GM21529 (cell line): ENCODE measurements at regions not wholly inside any gene's neighbourhood (a gene's known extent, or its start where the extent isn't known, plus 50 kb on each side); places are given as distances from the start of the nearest gene placed in this dataset.
"Not testable (repeated sequence)": the region's sequence is repeated elsewhere in the genome, so short reads cannot be mapped to it uniquely, and the experiment has no call there.

Experiments used
- ATAC-seq: cut with Tn5 transposase; IDR thresholded peaks from one replicate; pipeline ENCODE4 v1.9.1; 2021; ENCODE audit not compliant: unreplicated experiment

DNA sequence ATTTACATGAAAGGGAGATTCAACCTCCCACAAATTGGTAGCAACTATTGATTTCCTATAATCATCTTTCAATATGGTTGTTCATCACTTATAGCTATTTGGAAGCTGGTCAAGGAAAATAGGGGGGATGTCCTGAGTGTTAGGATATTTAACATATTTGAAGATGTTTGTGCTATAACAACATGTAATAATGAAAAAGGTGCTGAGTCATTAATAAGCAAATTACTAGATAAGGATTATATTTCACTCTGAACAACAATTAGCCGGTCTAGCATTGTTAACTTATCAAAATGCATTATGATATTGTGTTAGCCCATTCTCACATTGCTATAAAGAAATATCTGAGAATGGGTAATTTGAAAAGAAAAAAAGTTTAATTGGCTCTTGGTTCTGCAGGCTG lies 225.8 kb upstream of the ARPP21 start:
- no peak for ATAC-seq

DNA sequence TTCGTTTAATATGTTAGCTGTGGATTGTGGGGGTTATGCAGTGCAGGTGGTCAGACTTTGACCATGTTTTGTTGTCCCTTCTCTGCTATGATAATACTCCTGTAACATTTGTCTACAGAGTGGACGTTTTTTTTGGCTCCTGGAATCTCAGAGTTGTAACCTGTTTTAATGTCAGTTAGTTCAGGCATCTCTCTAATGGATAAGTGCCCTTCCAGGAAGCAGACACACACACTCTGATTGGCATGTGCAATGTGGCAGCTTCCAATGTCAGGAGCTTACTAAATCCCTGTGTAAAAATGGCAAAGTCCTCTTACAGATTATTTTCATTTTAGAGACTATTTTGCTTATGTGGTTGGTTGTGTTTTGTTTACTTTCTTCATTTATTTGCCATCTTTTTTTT lies 222.2 kb upstream of the ARPP21 start:
- no peak for ATAC-seq

DNA sequence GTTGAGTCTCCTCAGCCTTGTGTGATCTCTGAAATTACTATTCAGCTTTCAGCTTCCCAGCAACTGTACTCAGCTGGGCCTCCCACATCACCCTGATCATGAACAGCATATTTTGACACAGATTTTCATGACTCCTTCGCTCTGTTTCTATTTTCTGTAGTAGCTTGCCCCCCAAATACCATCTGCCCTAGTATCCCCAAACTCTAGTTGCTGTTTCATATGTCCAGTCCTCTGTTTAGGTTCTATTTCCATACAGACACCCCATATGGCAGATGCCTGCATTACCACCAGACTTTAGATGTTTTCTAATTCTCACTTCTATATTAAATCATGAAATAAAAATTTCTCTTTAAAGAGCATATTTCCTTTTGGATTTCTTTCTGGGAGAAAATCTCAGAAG lies 217.2 kb upstream of the ARPP21 start:
- ATAC-seq: no peak

DNA sequence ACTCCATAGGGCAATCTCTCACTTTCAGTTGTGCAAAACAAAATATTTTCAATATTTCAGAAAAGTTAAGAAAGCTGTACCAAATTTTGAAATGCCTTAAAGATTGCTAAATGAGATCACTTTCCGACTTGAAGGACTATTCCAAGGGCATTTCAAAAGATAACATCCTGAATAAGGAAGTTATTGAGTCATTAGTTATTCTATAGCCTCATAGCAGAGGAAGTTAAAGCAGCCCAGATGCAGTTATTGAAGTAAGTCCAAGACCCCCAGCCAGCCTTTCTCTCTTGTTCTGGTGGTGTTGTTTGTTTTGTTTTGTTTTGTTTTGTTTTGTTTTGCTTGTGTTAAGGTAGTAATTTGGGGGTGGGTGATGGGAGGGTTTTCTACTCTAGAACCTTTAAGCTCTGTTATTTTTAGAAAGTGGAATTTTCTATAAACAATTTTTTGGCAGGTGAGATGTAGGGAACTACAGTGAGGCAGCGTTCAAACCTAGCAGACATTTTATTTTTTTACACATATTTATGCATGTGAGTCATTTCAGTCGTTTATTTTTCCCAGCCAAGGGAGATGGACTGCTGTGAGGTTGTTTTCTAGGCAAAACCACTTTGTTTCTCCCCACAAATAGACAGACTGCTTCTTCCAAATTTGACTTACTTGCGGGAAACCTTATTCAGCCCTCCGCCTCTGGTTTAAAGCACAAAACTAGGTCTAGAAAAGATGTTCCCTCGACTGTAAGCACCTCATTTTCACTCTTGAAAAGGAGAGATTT lies 216.3 kb upstream of the ARPP21 start:
- no peak for ATAC-seq

DNA sequence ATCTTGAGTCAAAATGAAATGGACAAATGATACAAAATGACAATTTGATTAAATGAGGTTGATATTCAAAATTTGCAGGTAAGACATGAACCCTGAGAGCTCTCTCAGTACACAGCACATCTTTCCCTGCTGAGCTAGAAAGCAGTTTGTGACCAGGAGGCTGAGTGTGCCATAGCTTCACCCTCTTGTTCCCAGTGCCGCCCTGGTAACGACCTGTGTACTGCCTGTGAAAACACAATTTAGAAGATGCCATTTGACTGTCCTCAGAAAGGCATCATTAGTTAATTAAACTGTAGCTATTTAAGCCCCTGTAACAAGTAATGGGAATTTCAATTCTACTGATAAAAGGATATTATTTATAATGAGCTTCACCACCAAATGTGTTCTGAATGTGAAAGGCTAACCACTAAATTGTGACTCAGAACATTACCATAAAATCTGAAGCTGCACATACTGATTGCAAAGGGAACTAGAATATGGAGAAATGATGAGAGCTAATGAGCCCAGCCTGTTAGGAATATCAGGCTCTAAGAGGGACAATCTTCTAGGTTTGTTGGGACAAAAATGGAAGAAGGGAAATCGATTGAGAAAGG lies 212.9 kb upstream of the ARPP21 start:
- no peak for ATAC-seq

DNA sequence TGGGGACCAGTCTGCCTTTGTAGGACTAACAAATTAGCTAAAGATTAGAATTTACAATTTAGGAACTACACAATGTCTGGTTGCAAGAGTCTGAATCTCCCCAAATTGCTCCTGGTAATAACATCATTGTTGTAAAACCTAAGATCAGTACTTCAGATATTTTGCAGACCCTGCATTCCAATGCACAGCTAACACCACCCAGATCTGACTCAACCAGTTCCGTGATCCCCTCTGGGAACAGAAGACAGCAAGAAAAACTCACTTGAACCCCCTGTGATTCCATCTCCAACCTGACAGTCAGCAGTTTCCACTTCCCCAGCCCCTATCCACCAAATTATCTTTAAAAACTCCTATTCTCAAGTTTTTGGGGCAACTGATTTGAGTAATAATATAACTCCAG lies 201.9 kb upstream of the ARPP21 start:
- no peak for ATAC-seq

DNA sequence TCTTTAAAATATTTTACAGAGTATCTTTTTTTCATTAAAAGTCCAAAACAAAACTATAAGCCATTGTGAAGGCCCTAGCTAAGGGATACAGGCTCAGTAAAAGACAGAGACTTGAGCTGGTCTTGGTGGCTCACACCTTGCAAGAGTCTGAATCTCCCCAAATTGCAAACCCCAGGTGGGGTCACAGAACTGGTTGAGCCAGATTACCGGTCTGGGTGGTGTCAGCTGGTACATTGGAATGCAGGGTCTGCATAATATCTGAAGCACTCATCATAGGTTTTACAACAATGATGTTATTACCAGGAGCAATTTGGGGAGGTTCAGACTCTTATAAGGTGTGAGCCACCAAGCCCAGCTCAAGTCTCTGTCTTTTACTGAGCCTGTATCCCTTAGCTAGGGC lies 201.2 kb upstream of the ARPP21 start:
- ATAC-seq: no peak

DNA sequence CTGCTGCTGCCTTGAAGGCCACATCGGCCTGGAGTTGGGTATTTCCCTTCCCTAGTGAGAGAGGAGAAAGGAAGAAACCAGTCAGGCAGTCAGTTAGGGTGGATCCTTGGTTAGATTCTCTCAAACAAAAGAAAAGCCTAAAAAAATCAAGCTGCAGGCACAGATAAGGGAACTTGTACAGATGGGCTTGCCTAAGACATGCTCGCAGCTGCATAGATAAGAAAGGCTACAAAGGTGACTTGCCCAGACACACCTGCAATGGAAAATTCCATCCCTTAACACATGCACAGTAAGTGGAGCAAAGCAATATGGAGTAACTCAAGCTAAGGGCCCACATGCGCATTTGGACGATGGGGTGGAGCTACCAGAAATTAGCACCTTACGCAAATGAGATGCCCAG lies 199.7 kb upstream of the ARPP21 start:
- ATAC-seq: no peak

DNA sequence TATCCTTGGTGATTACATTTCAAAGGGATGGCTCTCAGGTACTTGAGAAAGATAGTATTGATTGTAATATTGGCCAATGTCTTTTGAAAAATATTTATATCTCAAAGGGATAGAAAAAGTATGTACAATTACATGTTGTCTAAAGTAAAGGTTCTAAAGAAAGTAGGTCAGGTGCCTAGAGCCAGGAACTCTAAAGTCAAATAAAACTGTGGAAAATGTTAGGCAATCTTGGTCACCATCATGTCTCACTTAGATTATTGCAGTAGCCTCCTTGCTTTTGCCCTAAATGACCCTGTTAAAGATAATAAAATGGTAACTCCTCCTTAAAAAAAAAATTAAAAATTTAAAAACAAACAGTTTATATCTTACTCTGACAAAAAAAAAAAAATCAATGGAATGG lies 198.5 kb upstream of the ARPP21 start:
- no peak for ATAC-seq

DNA sequence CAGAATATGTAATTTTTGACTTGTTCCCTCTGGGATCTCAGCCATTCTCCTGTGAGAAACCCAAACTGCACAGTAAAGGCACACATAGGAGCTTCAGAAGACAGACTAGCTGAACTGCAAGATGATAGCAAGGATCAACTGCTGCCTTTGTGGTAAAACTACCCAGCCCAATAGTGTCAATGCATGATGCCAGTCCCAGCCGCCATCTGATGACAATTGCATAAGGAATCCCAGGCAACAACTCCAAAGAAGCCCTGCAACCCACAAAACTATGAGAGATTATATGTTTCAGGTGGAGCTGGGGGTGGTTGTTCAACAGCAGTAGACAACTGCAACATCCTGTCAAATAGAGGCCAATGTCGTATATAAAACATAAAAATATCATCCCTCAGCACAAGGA lies 192.4 kb upstream of the ARPP21 start:
- no peak for ATAC-seq

DNA sequence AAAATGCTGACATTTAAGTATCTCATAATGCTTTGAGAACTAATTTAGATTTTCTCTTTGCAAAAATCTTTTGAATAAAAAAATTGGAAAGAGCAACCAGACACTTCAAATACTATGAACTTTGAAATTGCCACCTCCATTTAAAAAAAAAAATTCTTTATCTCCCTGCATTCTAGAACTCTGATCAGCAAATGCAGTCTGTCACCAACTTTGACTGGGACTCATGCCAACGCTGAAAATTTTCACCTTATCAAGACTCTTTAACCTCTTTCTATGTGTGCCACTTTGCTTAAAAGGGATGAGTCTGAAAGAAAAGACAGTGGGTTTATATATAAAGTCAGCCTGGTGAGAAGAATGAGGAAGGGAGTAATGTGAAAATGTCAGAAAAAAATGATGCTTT lies 191.2 kb upstream of the ARPP21 start:
- no peak for ATAC-seq

DNA sequence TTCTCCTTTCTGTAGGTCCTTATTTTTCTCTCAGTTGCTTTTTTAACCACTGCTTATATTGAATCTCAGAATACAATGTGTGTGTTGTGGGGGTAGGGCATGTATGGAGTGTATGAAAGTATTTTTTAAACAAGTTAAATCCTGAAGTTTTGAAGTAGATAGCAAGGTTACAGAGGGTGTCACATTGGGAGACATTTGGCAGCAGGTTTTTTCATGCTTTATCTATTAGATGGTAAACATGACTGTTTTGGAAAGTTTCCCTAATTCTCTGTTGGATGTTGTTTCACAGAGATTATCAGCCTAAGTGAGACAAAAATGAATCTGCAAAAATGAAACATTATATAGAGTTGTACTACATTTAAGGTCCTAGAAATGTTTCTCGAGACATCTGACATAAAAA lies 190.6 kb upstream of the ARPP21 start:
- no peak for ATAC-seq

DNA sequence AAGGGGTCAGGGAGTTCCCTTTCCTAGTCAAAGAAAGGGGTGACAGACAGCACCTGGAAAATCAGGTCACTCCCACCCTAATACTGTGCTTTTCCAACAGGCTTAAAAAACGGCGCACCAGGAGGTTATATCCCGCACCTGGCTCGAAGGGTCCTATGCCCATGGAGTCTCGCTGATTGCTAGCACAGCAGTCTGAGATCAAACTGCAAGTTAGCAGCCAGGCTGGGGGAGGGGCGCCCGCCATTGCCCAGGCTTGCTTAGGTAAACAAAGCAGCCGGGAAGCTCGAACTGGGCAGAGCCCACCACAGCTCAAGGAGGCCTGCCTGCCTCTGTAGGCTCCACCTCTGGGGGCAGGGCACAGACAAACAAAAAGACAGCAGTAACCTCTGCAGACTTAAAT lies 184.5 kb upstream of the ARPP21 start:
- not testable (repeated sequence) for ATAC-seq

DNA sequence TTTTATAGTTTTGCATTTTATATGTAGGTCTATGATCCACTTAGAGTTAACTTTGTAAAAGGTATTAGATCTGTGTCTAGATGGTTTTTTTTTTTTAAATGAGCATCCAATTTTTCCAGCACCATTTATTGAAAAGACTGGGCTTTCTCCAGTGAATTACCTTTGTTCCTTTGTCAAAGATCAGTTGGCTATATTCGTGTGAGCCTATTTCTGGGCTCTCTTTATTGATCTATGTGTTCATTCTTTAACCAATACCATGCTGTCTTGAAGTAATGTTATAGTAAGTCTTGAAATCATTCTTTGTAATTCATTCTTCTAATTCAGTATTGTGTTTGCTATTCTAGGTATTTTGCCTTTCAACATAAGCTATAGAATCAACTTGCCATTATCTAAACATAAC lies 165.4 kb upstream of the ARPP21 start:
- ATAC-seq: no peak

DNA sequence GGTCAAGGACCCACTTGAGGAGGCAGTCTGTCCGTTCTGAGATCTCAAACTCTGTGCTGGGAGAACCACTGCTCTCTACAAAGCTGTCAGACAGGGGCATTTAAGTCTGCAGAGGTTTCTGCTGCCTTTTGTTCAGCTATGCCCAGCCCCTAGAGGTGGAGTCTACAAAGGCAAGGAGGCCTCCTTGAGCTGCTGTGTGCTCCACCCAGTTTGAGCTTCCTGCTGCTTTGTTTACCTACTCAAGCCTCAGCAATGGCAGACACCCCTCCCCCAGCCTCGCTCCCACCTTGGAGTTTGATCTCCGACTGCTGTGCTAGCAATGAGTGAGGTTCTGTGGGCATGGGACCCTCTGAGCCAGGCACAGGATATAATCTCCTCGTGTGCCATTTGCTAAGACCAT lies 156.8 kb upstream of the ARPP21 start:
- ATAC-seq: not testable (repeated sequence)

DNA sequence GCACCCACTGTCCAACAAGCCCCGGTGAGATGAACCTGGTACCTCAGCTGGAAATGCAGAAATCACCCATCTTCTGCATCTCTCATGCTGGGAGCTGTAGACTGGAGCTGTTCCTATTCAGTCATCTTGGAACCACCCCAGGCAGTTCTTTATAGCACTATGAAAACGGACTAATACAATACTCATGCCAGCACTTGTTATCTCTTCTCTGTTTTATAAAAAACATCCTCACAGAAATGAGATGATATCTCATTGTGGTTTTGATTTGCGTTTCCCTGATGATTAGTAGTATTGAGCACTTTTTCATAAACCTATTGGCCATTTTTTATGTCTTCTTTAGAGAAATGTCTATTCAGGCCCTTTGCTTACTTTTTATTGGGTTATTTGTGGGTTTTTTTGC lies 156.2 kb upstream of the ARPP21 start:
- ATAC-seq: no peak

DNA sequence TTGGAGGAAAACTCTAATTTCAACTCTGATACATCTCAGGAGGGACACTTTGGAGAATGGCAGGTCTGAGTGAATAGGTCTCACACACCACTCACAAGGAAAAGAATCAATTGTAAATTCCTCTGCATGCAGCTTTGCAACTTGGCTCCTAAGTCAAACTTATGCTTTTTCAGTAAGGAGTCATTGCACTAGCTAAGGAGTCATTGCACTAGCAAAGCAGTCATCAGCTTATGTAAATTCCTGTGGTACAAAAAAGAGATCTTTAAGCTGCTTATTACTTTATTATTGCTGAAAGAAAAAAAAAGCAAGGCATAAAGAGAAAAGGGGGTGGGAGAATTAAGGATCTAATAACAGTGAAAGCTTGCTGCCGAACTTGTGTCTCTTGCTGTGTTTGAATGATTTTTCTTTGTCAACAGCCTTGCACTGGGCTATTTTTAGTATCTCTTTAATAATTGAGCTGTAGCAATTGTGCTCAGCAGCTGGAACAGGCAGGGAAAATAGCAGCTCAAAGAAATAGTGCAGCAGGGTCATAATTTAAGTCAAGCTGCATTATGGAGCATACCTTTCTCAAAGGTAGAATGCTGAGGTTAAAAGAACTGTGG lies 154.3 kb upstream of the ARPP21 start:
- ATAC-seq: no peak

DNA sequence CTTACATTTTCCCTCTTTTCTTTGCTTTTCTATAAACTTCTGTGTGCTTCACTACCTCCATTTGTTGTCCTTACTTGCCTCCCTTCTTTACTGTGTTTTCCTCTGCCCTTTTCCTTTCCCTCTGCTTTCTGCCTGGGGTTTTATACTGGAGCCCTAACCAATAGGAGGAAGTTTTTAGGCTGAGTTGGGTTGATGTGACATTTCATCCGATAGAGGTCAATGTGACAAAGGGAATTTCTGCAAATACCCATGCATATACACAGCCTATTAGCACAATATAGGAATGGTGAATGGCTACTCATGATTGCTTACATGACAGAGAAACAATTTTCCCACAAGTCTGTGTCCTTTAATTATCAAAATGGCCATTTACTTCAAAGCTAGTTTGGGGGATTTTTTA lies 153.0 kb upstream of the ARPP21 start:
- no peak for ATAC-seq

DNA sequence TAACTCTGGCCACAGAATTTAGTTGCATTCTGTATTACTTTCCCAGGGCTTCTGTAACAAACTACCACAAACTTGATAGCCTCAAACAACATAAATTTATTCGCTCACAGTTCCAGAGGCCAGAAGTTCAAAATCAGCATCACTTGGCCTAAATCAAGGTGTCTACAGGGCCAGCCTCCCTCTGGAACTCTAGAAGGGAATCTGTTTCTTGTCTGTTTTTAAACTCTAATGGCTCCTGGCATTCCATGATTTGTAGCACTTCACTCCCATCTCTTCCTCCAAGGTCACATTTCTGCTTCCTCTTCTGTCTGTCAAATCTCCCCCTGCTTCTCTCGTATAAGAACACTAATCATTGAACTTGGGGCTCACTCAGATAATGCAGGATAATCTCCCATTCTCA lies 151.9 kb upstream of the ARPP21 start:
- ATAC-seq: no peak

DNA sequence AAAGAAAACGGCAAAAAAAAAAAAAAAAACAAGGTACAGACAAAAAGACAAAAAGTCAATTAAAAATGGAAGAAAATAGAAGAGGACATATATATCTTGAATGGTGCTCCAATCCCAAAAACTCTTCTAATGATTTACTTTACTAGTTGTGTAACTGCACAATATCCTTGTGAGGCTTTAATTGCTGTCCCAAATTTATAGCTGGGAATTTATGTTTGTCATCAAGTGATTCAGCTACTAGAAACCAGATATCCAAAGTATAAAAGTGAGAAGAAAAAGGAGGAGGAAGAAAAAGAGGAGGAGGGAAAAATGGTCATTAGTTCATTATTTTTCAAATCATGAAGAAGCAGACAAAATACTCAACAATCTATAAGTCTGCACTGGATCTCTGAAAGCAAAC lies 150.8 kb upstream of the ARPP21 start:
- no peak for ATAC-seq

DNA sequence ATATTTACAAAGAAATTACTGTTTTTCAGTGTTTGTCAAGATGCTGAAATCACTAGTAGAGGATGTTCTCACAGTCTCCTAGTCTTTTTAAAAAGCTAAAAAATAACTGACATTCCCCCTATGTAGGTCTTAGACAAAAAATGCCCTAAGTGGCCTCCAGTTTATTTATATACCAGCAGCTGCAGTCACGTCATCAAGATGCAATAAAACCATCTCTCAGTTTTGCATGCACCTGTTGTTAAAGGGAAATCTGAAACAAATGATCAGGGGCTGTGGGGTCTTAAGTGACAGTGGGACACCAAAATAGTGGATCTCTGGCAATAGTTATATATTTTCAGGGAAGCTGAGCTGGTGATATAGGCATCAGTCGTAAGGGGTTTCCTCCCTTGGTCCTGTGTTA lies 146.5 kb upstream of the ARPP21 start:
- ATAC-seq: no peak

DNA sequence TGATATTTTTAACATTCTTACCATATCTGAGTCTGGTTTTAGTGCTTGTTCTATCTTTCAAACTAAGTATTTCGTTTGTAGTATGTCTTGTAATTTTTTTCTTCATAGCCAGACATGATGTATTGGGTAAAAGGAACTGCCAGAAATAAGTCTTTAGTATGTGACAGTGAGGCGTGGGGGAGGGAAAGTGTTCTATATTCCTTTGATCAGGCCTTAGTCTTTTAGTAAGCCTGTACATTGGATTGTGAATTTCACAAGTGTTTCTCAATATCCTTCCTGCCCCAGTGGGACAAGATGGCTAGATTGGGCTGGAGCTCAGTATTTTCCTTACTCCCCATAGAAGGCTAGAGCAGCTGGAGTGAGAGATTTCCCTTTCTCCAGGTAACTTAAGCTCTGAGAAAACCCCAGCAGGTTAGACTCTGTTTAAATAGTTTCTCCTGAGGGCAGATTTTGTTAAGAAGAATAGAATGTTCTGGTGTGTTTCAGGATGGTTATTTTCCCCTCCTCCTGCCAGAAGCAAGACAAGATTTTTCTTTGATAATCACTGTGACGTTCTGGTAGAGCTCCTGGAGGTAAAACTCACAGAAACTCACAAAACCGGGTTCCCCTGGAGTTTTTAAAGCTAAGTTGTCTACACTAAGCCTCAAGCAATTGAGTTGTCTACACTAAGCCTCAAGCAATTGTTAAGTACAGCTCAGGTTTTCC lies 140.7 kb upstream of the ARPP21 start:
- ATAC-seq: no peak
